ENCODE measurements at regions not wholly inside any gene's neighbourhood (a gene's known extent, or its start where the extent isn't known, plus 50 kb on each side); places are given as distances from the start of the nearest gene placed in this dataset.

GRCh38 chr2:79369127-79369526 lies 143.7 kb upstream of the CTNNA2 start (continued):
- TF ChIP-seq SRF (IDR thresholded peaks at IDR 0.05; ENCODE audit: low read depth) (no peak), CTCF (IDR thresholded peaks at IDR 0.05 in 2 of 3, conservative IDR thresholded peaks at IDR 0.05 in 1 of 3; ENCODE audit: borderline replicate concordance in 1 of 3, insufficient read depth in 1 of 3, low read depth in 2 of 3, low read length in 2 of 3) (no peak), POLR2AphosphoS5 (IDR thresholded peaks at IDR 0.05; ENCODE audit: low read depth, low read length) (no peak), CEBPB (IDR thresholded peaks at IDR 0.05; ENCODE audit: low read depth) (no peak)

GRCh38 chr2:79368116-79368630 lies 144.7 kb upstream of the CTNNA2 start:
- Histone ChIP-seq H2AFZ (ENCODE audit: low read depth, low read length, poor library complexity, severe bottlenecking) (no peak overlapping the region), H4K20me1 (ENCODE audit: insufficient read depth) (no peaks in the 10 kb centered on the region), H3K36me3 (ENCODE audit: control insufficient read depth in 1 of 2, insufficient read depth in 2 of 2, low read length in 2 of 2) (no peaks in the 10 kb centered on the region), H3K9me3 (ENCODE audit: control insufficient read depth in 1 of 2, insufficient read depth in 1 of 2, low read depth in 1 of 2, low read length in 2 of 2) (peaks cover 16 to 35% of the 10 kb centered on the region in 2 experiments; a peak in 2 of 4 replicates), H3K27me3 (ENCODE audit: insufficient read depth, low read length) (no peaks in the 10 kb centered on the region), H3K79me2 (ENCODE audit: insufficient read depth, low read length) (no peaks in the 10 kb centered on the region), H3K4me1 (ENCODE audit: control insufficient read depth in 1 of 2, insufficient read depth in 2 of 2, low read length in 2 of 2) (no peaks in the 10 kb centered on the region), H3K9me2 (ENCODE audit: insufficient read depth) (no peaks in the 10 kb centered on the region), H3K4me2 (ENCODE audit: low read length) (no peak overlapping the region), H3K4me3 (replicated peaks in 1 of 2; ENCODE audit: low read depth in 1 of 2, low read length in 2 of 2) (no peak overlapping the region), H3K9ac (ENCODE audit: low read length) (no peak overlapping the region), H3K27ac (ENCODE audit: low read depth, low read length) (no peak overlapping the region)
- CTCF ChIA-PET: no interaction called here
- TF ChIP-seq JUND (IDR thresholded peaks at IDR 0.05): no peak
- TF ChIP-seq EZH2 (IDR thresholded peaks at IDR 0.05): no peak
- TF ChIP-seq CEBPB (IDR thresholded peaks at IDR 0.05; ENCODE audit: low read depth): no peak
- no peak for TF ChIP-seq REST (IDR thresholded peaks at IDR 0.05; ENCODE audit: low read depth)
- TF ChIP-seq ZFX (IDR thresholded peaks at IDR 0.05): no peak
- intact Hi-C loops (cut with micrococcal nuclease): no loop called here
- no peak for DNase-seq (ENCODE audit: low read depth, low spot score)
- BruUV-seq (replicated peaks): no TSS peak
- RAD21 ChIA-PET (ENCODE audit: low non-redundant PET in 1 of 2, low total read pairs in 2 of 2, uncharacterized antibody in 2 of 2, unreplicated experiment in 2 of 2): no interaction called here
- POLR2A ChIA-PET: no interaction called here
- no peak for ATAC-seq

Measured in HCT116 (cell line).